ENCODE measurements at regions not wholly inside any gene's neighbourhood (a gene's known extent, or its start where the extent isn't known, plus 50 kb on each side); places are given as distances from the start of the nearest gene placed in this dataset.
"Not testable (repeated sequence)": the region's sequence is repeated elsewhere in the genome, so short reads cannot be mapped to it uniquely, and the experiment has no call there.

DNA sequence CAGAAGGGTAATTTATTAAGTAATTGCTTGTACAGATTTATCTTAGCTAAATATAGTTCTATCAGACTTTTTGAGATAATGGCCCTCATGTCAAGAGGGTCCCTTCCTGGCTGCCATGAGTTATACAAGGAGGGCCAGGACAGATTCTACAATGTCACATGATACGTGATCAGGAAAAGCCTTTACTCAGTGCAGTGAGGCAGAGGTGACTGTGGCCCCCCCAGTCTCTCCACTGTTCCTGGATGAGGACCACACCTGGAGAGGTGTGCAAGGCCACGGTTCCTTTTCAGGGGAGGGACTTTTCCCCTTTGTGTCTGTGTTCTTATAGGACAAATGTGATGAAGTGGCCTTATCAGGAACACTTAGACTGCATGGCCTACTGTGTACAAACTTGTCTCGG is 54.3 kb upstream of the LRCH1 start:
- DNase-seq = no peak
- no peak overlapping the region for H3K4me3 Mint-ChIP-seq
- intact Hi-C loops (cut with micrococcal nuclease) = no loop called here
- no peak overlapping the region for H3K27ac Mint-ChIP-seq
- CTCF ChIA-PET = no interaction called here
- no peaks in the 10 kb centered on the region for H3K36me3 Mint-ChIP-seq (ENCODE audit: low read depth)
- H3K9me3 Mint-ChIP-seq = no peaks in the 10 kb centered on the region
- H3K4me1 Mint-ChIP-seq (ENCODE audit: low read depth) = no peaks in the 10 kb centered on the region
- H3K27me3 Mint-ChIP-seq (ENCODE audit: low read depth) = no peaks in the 10 kb centered on the region

DNA sequence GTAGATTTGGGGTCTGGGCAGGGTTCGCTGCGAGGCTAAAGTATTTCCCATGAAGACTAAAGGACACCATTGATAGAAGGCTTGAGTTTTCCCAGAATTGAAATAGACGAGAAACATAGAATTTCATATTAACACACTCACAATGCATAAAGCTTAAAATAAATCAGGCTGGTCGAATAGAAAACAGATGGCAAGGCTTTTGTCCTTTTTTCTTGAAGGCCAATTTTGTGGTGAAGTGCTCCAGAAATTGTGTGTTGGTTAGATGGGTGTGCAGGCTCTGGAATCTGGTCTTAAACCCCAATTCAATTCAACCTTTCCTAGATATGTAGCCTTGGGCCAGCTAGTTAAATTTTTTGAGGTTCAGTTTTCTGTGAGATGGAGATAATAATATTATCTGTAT is 56.9 kb upstream of the LRCH1 start:
- Mint-ChIP-seq H3K36me3 (ENCODE audit: low read depth) (no peaks in the 10 kb centered on the region), H3K4me3 (no peak overlapping the region), H3K27me3 (ENCODE audit: low read depth) (no peaks in the 10 kb centered on the region), H3K4me1 (ENCODE audit: low read depth) (no peaks in the 10 kb centered on the region), H3K27ac (no peak overlapping the region), H3K9me3 (no peaks in the 10 kb centered on the region)
- intact Hi-C loops (cut with micrococcal nuclease) = no loop called here
- DNase-seq = no peak
- CTCF ChIA-PET = interaction anchor here (0.7 to 1.0 kb wide), 2 partner anchors 225 to 269 kb away, joined by 3 read pairs; no protein-coding TSS in a partner anchor

GRCh38 chr13:46495651-46496050 is 57.3 kb upstream of the LRCH1 start:
- Mint-ChIP-seq H3K4me3 (no peak overlapping the region), H3K36me3 (ENCODE audit: low read depth) (no peaks in the 10 kb centered on the region), H3K27ac (no peak overlapping the region), H3K27me3 (ENCODE audit: low read depth) (no peaks in the 10 kb centered on the region), H3K9me3 (no peaks in the 10 kb centered on the region), H3K4me1 (ENCODE audit: low read depth) (no peaks in the 10 kb centered on the region)
- intact Hi-C loops (cut with micrococcal nuclease) = no loop called here
- CTCF ChIA-PET = interaction anchor here (1.0 to 1.6 kb wide), 2 partner anchors 225 to 227 kb away, joined by 3 to 4 read pairs; no protein-coding TSS in a partner anchor
- no peak for DNase-seq

DNA sequence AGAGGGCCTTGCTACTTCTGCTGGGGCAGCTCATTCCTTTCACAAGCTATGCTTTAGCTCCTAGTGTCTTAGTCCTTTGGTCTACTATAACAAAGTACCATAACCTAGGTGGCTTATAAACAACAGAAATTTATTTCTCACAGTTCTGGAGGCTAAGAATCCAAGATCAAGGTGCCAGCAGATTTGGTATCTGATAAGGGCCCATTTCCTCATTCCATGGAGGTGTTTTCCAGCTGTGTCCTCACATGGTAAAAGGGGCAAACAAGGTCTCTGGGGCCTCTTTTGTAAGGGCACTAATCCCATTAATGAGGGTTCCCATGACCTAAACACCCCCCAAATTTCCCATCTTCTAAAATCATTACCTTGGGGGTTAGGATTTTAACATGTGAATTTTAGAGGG is 57.9 kb upstream of the LRCH1 start:
- CTCF ChIA-PET = interaction anchor here (1.0 to 1.9 kb wide), 3 partner anchors 56 to 270 kb away, joined by 3 to 10 read pairs (median 4); no protein-coding TSS in a partner anchor

GRCh38 chr13:46492946-46493345 is 60.0 kb upstream of the LRCH1 start:
- Mint-ChIP-seq H3K27ac (no peak overlapping the region), H3K4me3 (no peak overlapping the region), H3K27me3 (ENCODE audit: low read depth) (no peaks in the 10 kb centered on the region), H3K36me3 (ENCODE audit: low read depth) (no peaks in the 10 kb centered on the region), H3K4me1 (ENCODE audit: low read depth) (no peaks in the 10 kb centered on the region), H3K9me3 (no peaks in the 10 kb centered on the region)
- intact Hi-C loops (cut with micrococcal nuclease) = loop anchor here (1.0 to 2.0 kb wide), 4 partner anchors 58 to 1282 kb away; no protein-coding TSS in a partner anchor
- DNase-seq = peak; percentile 11
- CTCF ChIA-PET = interaction anchor here (0.7 kb wide), 1 partner anchor 273 kb away, joined by 3 read pairs; no protein-coding TSS in a partner anchor

More for the DNA sequence above, 57.9 kb upstream of the LRCH1 start:
- Mint-ChIP-seq H3K4me1 (ENCODE audit: low read depth) (no peaks in the 10 kb centered on the region), H3K36me3 (ENCODE audit: low read depth) (no peaks in the 10 kb centered on the region), H3K27ac (no peak overlapping the region), H3K27me3 (ENCODE audit: low read depth) (no peaks in the 10 kb centered on the region), H3K4me3 (no peak overlapping the region), H3K9me3 (no peaks in the 10 kb centered on the region)
- DNase-seq = no peak
- intact Hi-C loops (cut with micrococcal nuclease) = no loop called here

DNA sequence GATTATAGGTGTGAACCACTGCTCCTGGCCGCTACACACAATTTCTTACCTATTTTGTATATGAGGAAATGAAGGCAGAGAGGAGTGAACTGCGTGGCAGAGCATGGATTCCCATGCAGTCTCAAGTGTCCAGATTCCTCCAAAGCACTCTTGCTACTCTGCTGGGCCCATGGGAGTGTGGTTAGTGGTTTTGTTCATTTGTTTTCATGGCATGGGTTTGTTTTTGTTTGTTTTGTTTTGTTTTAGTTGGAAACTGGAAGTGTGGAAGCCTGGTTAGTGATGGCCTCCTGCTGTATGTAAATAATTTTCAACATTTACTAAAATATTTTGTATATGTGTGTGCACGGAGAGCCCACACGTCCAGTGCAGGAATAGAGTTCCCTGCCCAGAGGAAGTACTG is 61.3 kb upstream of the LRCH1 start:
- intact Hi-C loops (cut with micrococcal nuclease) = loop anchor here (2.0 kb wide), 2 partner anchors 59 to 1283 kb away; no protein-coding TSS in a partner anchor
- DNase-seq = no peak
- no peaks in the 10 kb centered on the region for H3K4me1 Mint-ChIP-seq (ENCODE audit: low read depth)
- CTCF ChIA-PET = interaction anchor here (0.7 to 2.4 kb wide), 3 partner anchors 8 to 229 kb away, joined by 3 to 9 read pairs (median 6); no protein-coding TSS in a partner anchor
- no peaks in the 10 kb centered on the region for H3K9me3 Mint-ChIP-seq
- no peaks in the 10 kb centered on the region for H3K27me3 Mint-ChIP-seq (ENCODE audit: low read depth)
- H3K27ac Mint-ChIP-seq = no peak overlapping the region
- H3K36me3 Mint-ChIP-seq (ENCODE audit: low read depth) = no peaks in the 10 kb centered on the region
- no peak overlapping the region for H3K4me3 Mint-ChIP-seq

- H3K9me3 Mint-ChIP-seq; H3K36me3 Mint-ChIP-seq (ENCODE audit: low read depth); H3K4me1 Mint-ChIP-seq (ENCODE audit: low read depth); H3K27ac Mint-ChIP-seq; DNase-seq; H3K27me3 Mint-ChIP-seq (ENCODE audit: low read depth); intact Hi-C loops (cut with micrococcal nuclease); H3K4me3 Mint-ChIP-seq: not testable (repeated sequence)
- CTCF ChIA-PET = interaction anchor here (2.2 to 2.4 kb wide), 2 partner anchors 11 to 230 kb away, joined by 6 to 9 read pairs; no protein-coding TSS in a partner anchor
Observed at GRCh38 chr13:46490713-46491112, 62.3 kb upstream of the LRCH1 start.

DNA sequence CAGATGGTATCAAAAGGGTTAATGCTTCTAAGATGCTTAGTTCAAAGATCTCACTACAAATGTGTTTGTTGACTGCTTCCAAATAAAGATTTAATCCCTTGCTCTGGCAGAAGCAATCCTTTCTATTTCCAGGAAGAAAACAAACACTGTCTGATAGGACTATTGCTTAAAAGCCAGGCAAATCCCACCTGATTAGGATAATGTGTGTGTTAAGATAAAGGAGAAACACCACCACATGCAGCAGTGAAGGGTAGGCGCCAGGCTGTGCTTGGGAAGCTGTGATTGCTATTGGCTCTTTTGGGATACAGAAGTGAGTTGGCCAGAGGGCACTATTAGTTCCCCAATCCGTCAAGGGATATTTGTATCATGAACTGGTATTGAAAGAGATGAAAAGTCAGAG is 62.8 kb upstream of the LRCH1 start:
- peaks cover 1% of the 10 kb centered on the region for H3K9me3 Mint-ChIP-seq
- no peak overlapping the region for H3K4me3 Mint-ChIP-seq
- H3K27ac Mint-ChIP-seq = no peak overlapping the region
- no peaks in the 10 kb centered on the region for H3K27me3 Mint-ChIP-seq (ENCODE audit: low read depth)
- no peaks in the 10 kb centered on the region for H3K36me3 Mint-ChIP-seq (ENCODE audit: low read depth)
- intact Hi-C loops (cut with micrococcal nuclease) = no loop called here
- no peak for DNase-seq
- no peaks in the 10 kb centered on the region for H3K4me1 Mint-ChIP-seq (ENCODE audit: low read depth)
- CTCF ChIA-PET = interaction anchor here (2.2 to 2.4 kb wide), 2 partner anchors 11 to 231 kb away, joined by 6 to 9 read pairs; no protein-coding TSS in a partner anchor

GRCh38 chr13:46489586-46490023 is 63.4 kb upstream of the LRCH1 start:
- intact Hi-C loops (cut with micrococcal nuclease) = no loop called here
- peaks cover 6% of the 10 kb centered on the region for H3K9me3 Mint-ChIP-seq
- no peak overlapping the region for H3K4me3 Mint-ChIP-seq

GRCh38 chr13:46487748-46488147 is 65.2 kb upstream of the LRCH1 start:
- CTCF ChIA-PET = no interaction called here
- Mint-ChIP-seq H3K4me1 (ENCODE audit: low read depth) (no peaks in the 10 kb centered on the region), H3K36me3 (ENCODE audit: low read depth) (peaks cover 1% of the 10 kb centered on the region)

More at GRCh38 chr13:46489586-46490023, 63.4 kb upstream of the LRCH1 start:
- no peak overlapping the region for H3K27ac Mint-ChIP-seq
- CTCF ChIA-PET = no interaction called here
- DNase-seq = no peak
- H3K27me3 Mint-ChIP-seq (ENCODE audit: low read depth) = no peaks in the 10 kb centered on the region
- H3K4me1 Mint-ChIP-seq (ENCODE audit: low read depth) = no peaks in the 10 kb centered on the region
- H3K36me3 Mint-ChIP-seq (ENCODE audit: low read depth) = no peaks in the 10 kb centered on the region

GRCh38 chr13:46486270-46486669 is 66.7 kb upstream of the LRCH1 start:
- H3K4me1 Mint-ChIP-seq (ENCODE audit: low read depth) = no peaks in the 10 kb centered on the region
- H3K4me3 Mint-ChIP-seq = no peak overlapping the region
- H3K27ac Mint-ChIP-seq = no peak overlapping the region
- H3K27me3 Mint-ChIP-seq (ENCODE audit: low read depth) = no peaks in the 10 kb centered on the region
- peaks cover 1% of the 10 kb centered on the region for H3K36me3 Mint-ChIP-seq (ENCODE audit: low read depth)
- H3K9me3 Mint-ChIP-seq = peaks cover 15% of the 10 kb centered on the region
- CTCF ChIA-PET = no interaction called here
- intact Hi-C loops (cut with micrococcal nuclease) = no loop called here
- no peak for DNase-seq

More at GRCh38 chr13:46487748-46488147, 65.2 kb upstream of the LRCH1 start:
- H3K4me3 Mint-ChIP-seq = no peak overlapping the region
- intact Hi-C loops (cut with micrococcal nuclease) = no loop called here
- H3K27ac Mint-ChIP-seq = no peak overlapping the region
- no peaks in the 10 kb centered on the region for H3K27me3 Mint-ChIP-seq (ENCODE audit: low read depth)
- H3K9me3 Mint-ChIP-seq = peaks cover 14% of the 10 kb centered on the region
- DNase-seq = no peak

- CTCF ChIA-PET = interaction anchor here (0.7 kb wide), 1 partner anchor 581 kb away, joined by 3 read pairs; no protein-coding TSS in a partner anchor
- Mint-ChIP-seq H3K27me3 (ENCODE audit: low read depth) (no peaks in the 10 kb centered on the region), H3K36me3 (ENCODE audit: low read depth) (peaks cover 1% of the 10 kb centered on the region), H3K27ac (no peak overlapping the region), H3K9me3 (peaks cover 15% of the 10 kb centered on the region), H3K4me3 (no peak overlapping the region), H3K4me1 (ENCODE audit: low read depth) (no peaks in the 10 kb centered on the region)
- DNase-seq = no peak
- intact Hi-C loops (cut with micrococcal nuclease) = no loop called here
Observed at GRCh38 chr13:46484561-46484960, 68.4 kb upstream of the LRCH1 start.

DNA sequence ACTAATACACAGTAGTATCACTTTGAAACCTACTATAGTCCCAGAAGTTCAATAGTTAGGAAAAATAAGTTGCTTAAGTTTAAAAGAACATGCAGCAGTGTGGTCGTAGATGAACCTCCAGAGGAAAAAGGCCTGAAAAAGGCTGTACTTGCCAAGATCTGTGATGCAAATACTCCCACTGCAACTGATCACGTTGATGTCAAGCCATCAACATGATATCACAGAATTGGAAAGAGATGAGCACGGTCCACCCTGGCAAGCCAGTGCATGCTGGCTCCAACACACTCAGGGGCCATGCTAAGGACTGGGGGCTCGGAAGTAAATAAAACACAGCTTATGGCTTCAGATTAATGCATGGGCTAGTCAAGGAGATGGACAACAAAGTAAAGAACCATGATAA is 71.8 kb upstream of the LRCH1 start:
- Mint-ChIP-seq H3K4me3 (no peak overlapping the region), H3K9me3 (peaks cover 15% of the 10 kb centered on the region), H3K4me1 (ENCODE audit: low read depth) (no peaks in the 10 kb centered on the region), H3K27ac (no peak overlapping the region), H3K36me3 (ENCODE audit: low read depth) (peaks cover 1% of the 10 kb centered on the region), H3K27me3 (ENCODE audit: low read depth) (no peaks in the 10 kb centered on the region)
- CTCF ChIA-PET = no interaction called here
- DNase-seq = no peak
- intact Hi-C loops (cut with micrococcal nuclease) = no loop called here
